ENCODE measurements at regions not wholly inside any gene's neighbourhood (a gene's known extent, or its start where the extent isn't known, plus 50 kb on each side); places are given as distances from the start of the nearest gene placed in this dataset.

- H3K27ac ChIP-seq, result no peak overlapping the region
- no peak for DNase-seq (ENCODE audit: low read depth, low spot score)
Measured at GRCh38 chr2:235287375-235287733, 206.5 kb upstream of the AGAP1 start.

GRCh38 chr2:235291461-235291860 is 202.4 kb upstream of the AGAP1 start:
- no peak overlapping the region for H3K27ac ChIP-seq
- DNase-seq (ENCODE audit: low read depth, low spot score), result no peak

DNA sequence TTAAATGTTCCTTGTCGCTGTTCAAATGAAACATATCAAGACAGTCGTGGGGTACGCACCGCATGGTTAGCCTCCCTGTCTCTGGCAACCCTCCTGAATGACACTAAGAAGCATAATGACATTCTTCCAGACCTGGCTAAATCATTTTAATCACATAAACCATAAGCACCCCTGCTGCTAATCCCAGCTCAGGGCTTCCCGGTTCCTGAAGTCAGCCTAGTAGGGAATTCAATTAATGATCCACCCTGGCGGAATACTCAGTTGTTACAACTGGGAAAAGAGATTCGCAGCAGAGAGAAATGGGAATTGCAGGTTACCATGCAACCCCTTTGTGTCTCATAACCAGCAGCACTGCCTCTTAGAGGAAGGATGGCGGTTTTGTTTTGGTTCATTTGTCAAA is 200.8 kb upstream of the AGAP1 start:
- no peak overlapping the region for H3K27ac ChIP-seq
- no peak for DNase-seq (ENCODE audit: low read depth, low spot score)

DNA sequence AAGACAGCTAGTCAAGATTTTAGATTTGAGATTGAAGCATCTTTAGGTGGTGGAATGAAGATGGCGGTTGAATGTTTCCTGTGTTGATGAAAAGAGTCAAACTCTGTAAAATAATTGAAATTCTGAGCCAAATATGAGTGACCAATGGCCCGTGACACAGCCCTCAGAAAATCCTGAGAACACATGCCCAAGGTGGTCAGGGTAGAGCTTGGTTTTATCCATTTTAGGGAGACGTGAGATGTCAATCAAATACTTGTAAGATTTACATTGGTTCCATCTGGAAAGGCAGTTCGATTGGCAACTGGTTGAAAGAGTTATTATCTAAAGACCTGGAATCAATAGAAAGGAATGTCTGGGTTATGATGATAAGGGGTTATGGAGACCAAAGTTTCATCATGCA is 198.0 kb upstream of the AGAP1 start:
- no peak for DNase-seq (ENCODE audit: low read depth, low spot score)
- no peak overlapping the region for H3K27ac ChIP-seq

- no peak overlapping the region for H3K27ac ChIP-seq
- DNase-seq (ENCODE audit: low read depth, low spot score), result no peak
Measured at GRCh38 chr2:235300368-235301201, 193.3 kb upstream of the AGAP1 start.

DNA sequence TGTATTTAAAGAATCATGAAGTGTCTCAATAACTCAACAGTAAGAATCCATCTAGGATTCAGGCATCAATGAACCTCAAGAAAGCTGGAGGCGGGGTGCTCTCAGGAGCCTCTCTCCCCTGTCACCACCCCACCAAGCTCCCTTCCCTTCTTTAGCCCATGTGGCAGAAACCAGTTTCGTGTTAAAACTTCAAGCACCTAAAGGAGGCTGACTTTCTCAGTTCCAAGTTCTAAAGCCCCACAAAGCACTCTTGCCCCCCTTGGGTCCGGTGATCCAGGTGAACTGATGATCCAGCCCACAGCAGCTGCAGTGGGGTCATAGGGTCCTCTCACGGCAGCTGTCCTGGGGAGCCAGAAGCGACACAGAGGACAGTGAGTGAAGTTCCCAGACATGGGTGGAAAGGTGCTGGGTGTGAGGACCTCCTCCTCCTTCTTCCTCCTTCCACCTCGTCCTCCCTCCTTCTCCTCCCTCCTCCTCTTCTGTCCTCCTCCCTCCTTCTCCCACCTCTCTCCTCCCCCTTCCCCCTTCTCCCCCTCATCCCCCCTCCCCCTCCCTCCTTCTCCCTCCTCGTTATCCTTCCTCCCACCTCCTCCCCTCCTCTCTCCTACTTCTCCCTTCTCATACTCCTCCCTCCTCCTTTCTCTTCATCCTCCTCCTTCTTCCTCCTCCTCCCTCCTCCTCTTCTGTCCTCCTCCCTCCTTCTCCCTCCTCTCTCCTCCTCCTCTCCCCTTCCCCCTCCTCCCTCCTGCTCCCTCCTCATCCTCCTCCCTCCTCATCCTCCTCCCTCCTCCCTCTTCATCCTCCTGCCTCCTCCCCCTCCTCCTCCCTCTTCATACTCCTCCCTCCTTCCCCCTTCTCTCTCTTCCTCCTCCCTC is 192.4 kb upstream of the AGAP1 start:
- no peak for DNase-seq (ENCODE audit: low read depth, low spot score)
- H3K27ac ChIP-seq, result no peak overlapping the region

DNA sequence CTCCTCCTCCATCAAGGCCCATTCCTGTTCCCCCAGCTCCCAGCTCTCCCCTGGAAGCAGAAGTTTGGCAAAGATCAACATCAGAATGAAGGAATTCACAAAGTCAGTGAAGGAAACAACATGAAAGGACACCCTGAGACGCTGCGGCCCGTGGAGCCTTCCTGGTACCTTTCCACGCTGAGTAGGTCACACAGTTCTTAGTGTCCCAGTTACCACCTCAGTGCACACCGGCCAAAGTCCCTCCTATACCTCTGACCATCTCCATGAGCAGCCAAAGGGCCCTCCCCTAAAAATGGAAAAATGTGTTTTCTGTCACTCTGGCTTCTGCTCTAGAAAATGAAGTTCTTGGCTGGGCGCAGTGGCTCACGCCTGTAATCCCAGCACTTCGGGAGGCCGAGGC is 191.6 kb upstream of the AGAP1 start:
- DNase-seq (ENCODE audit: low read depth, low spot score), result no peak

GRCh38 chr2:235303499-235304291 is 190.1 kb upstream of the AGAP1 start:
- DNase-seq (ENCODE audit: low read depth, low spot score), result no peak
- no peak overlapping the region for H3K27ac ChIP-seq

More for the DNA sequence above, 191.6 kb upstream of the AGAP1 start:
- H3K27ac ChIP-seq, result no peak overlapping the region

DNA sequence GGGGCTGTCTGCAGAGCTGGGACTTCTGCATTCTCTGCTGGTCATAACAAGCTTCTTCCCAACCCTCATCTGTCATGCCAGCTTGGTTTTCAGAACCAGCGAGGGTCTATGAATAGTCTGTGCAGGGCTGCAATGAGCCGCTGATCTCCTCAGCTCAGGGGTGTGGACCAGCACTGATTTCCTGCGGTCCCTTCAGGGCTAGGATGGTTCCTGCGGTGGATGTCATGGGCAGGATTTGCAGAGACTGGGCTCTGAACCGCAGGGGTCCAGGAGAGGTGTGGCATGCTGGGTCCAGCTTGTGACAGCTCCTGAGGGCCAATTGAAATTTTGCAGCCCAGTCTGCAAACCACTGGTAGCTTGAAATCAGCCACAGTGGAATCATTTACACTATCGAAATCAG is 188.2 kb upstream of the AGAP1 start:
- DNase-seq (ENCODE audit: low read depth, low spot score), result no peak
- H3K27ac ChIP-seq, result no peak overlapping the region

DNA sequence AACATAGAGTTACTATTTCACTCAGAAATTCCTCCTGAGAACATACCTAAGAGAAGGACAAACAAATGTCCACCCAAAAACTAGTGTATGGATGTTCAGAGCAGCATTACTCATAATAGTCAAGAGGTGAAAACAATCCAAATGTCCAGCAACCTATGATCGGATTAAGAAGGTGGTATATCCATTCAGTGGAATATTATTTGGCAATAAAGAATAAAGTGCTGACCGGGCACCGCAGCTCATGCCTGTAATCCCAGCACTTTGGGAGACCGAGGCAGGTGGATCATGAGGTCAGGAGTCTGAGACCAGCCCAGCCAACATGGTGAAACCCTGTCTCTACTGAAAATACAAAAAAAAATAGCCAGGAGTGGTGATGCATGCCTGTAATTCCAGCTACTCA is 182.8 kb upstream of the AGAP1 start:
- no peak overlapping the region for H3K27ac ChIP-seq
- DNase-seq (ENCODE audit: low read depth, low spot score), result no peak

GRCh38 chr2:235312571-235312970 is 181.3 kb upstream of the AGAP1 start:
- DNase-seq (ENCODE audit: low read depth, low spot score), result no peak
- H3K27ac ChIP-seq, result no peak overlapping the region

- DNase-seq (ENCODE audit: low read depth, low spot score), result no peak
- no peak overlapping the region for H3K27ac ChIP-seq
Measured at GRCh38 chr2:235314371-235314930, 179.4 kb upstream of the AGAP1 start.

GRCh38 chr2:235319095-235319494 is 174.7 kb upstream of the AGAP1 start:
- DNase-seq (ENCODE audit: low read depth, low spot score), result no peak

GRCh38 chr2:235320326-235320725 is 173.5 kb upstream of the AGAP1 start:
- no peak for DNase-seq (ENCODE audit: low read depth, low spot score)
- no peak overlapping the region for H3K27ac ChIP-seq

More at GRCh38 chr2:235319095-235319494, 174.7 kb upstream of the AGAP1 start:
- no peak overlapping the region for H3K27ac ChIP-seq

GRCh38 chr2:235324324-235324723 is 169.5 kb upstream of the AGAP1 start:
- DNase-seq (ENCODE audit: low read depth, low spot score), result no peak
- no peak overlapping the region for H3K27ac ChIP-seq

GRCh38 chr2:235325151-235325550 is 168.7 kb upstream of the AGAP1 start:
- DNase-seq (ENCODE audit: low read depth, low spot score), result no peak
- H3K27ac ChIP-seq, result no peak overlapping the region

DNA sequence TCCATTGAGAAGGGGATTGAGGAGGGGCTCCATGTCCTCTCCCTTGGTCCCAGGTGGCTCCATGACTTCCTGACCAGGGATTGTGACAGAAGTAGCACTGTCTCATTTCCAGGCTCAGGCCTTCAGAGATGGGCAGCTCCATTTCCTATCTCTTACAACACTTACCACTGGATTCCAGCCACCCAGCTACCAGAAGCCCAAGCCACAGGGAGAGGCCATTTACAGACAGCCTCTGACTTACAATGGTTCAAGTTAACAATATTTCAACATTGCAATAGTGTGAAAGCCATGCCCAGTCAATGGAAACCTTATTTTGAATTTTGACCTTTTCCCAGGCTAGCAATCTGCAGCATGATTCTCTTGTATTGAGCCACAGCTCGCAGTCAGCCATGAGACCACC is 164.9 kb upstream of the AGAP1 start:
- H3K27ac ChIP-seq, result no peak overlapping the region
- DNase-seq (ENCODE audit: low read depth, low spot score), result no peak

DNA sequence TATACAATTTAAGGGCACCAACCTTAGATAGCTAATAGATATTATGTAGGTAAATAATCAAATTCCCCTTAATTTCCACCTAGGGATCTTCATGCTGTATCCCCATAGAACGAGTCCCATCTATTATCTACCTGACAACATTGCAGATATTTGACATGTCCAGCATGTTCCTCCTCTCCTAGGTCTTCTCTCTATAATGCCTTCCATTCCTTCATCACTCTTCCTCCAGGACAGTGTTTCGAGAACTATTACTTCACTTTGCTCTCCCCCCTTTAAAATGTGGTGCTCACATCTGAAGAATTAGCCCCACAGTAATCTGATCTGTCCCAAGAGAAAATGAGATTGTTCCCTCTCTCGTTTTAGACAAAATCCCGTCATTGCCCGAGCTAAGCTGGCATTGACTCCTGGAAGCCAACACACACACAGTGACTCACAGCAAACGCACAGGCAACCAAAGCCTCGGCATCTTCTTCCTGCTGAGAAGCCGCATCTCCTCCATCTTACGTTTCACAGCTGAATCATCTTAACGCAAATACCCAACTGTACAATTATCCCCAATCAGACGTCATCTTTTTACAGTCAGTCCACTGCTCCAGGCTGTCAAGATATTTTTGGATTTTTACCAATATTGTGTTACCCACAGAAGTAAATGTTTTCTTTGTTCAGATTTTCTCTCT is 162.9 kb upstream of the AGAP1 start:
- H3K27ac ChIP-seq, result no peak overlapping the region
- peak; percentile 92 for DNase-seq (ENCODE audit: low read depth, low spot score)

DNA sequence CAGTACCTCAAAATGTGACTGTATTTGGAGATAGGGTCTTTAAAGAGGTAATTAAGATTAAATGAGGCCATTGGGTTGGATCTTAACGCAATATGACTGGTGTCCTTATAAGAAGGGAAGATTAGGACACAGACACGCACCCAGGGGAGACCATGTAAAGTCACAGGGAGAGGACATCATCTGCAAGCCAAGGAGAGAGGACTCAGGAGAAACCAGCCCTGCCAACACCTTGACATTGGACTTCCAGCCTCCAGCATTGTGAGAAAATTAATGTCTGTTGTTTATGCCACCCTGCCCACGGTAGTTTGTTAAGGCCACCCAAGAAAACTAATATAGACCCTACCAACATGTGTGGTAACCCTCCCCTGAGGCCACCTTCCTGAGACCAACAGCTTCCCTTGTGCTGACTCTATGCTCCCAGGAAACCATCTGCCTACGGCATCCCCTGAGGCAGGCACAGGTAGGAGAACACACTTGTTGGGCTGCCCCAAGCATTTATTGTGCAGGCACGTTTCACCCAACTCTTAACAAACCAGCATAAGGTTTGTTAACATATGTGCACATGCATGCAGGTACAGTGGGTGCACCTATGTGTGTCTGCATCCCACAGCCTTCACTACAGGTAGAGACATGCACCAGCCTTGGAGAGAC is 161.5 kb upstream of the AGAP1 start:
- no peak overlapping the region for H3K27ac ChIP-seq
- no peak for DNase-seq (ENCODE audit: low read depth, low spot score)

Data from epithelial cell of prostate (primary cell).